ENCODE measurements at regions not wholly inside any gene's neighbourhood (a gene's known extent, or its start where the extent isn't known, plus 50 kb on each side); places are given as distances from the start of the nearest gene placed in this dataset.

GRCh38 chr4:1552451-1552850 lies 131.7 kb downstream of the FAM53A start:
- WGBS (ENCODE audit: insufficient coverage) = 90% methylated on average over 12 of the region's 17 CpGs
- TF ChIP-seq CTCF (IDR thresholded peaks at IDR 0.05) (no peak), EZH2 (IDR thresholded peaks at IDR 0.05; ENCODE audit: borderline replicate concordance, insufficient read depth, low read depth, low read length, poor library complexity, severe bottlenecking) (no peak)
- DNase-seq (no peak), ATAC-seq (ENCODE audit: low read depth) (no peak)
- Histone ChIP-seq H3K4me3 (ENCODE audit: control extremely low read depth in 1 of 5, extremely low read depth in 1 of 5, insufficient read depth in 1 of 5, low read depth in 2 of 5, low read length in 4 of 5) (no peak overlapping the region), H3K4me2 (replicated peaks; ENCODE audit: low read depth, low read length, poor library complexity, severe bottlenecking) (no peak overlapping the region), H3K4me1 (ENCODE audit: control insufficient read depth in 2 of 2, insufficient read depth in 2 of 2, low read length in 2 of 2) (peaks cover 3% of the 10 kb centered on the region in 2 donors), H3K9me3 (ENCODE audit: control extremely low read depth in 1 of 3, control insufficient read depth in 2 of 3, insufficient read depth in 1 of 3, low read length in 2 of 3) (peaks cover 0 to 5% (median 0%) of the 10 kb centered on the region in 3 donors), H3K9ac (ENCODE audit: low read length) (no peak overlapping the region), H3K36me3 (replicated peaks in 1 of 2; ENCODE audit: control extremely low read depth in 1 of 2, control insufficient read depth in 1 of 2, extremely low read depth in 1 of 2, insufficient read depth in 2 of 2, low read length in 1 of 2) (no peaks in the 10 kb centered on the region), H3K79me2 (ENCODE audit: control insufficient read depth, insufficient read depth, low read length) (no peaks in the 10 kb centered on the region), H3K27ac (ENCODE audit: low read length in 2 of 2) (no peak overlapping the region), H3K27me3 (replicated peaks in 1 of 4; ENCODE audit: control extremely low read depth in 1 of 4, control insufficient read depth in 3 of 4, insufficient read depth in 4 of 4, low read length in 3 of 4) (peaks cover 0 to 11% (median 0%) of the 10 kb centered on the region in 4 experiments), H2AFZ (ENCODE audit: insufficient read depth, low read depth, low read length, poor library complexity, severe bottlenecking) (no peak overlapping the region), H4K20me1 (ENCODE audit: control insufficient read depth, insufficient read depth, low read length, poor library complexity, severe bottlenecking) (no peaks in the 10 kb centered on the region)
- no peak overlapping the region for H3K4me3 Mint-ChIP-seq
- no peaks in the 10 kb centered on the region for H3K9me3 Mint-ChIP-seq (ENCODE audit: insufficient read depth)
- POLR2A ChIA-PET = no interaction called here
- intact Hi-C loops (cut with micrococcal nuclease) = no loop called here
- peaks cover 5% of the 10 kb centered on the region for H3K4me1 Mint-ChIP-seq
- H3K27ac Mint-ChIP-seq = no peak overlapping the region
- CTCF ChIA-PET = no interaction called here
- H3K27me3 Mint-ChIP-seq = peaks cover 24% of the 10 kb centered on the region

- CTCF ChIA-PET = no interaction called here
- DNase-seq = no peak
These were observed 132.9 kb downstream of the FAM53A start for GRCh38 chr4:1551211-1551610.

More at GRCh38 chr4:1551211-1551610, 132.9 kb downstream of the FAM53A start:
- H3K9me3 Mint-ChIP-seq (ENCODE audit: insufficient read depth) = no peaks in the 10 kb centered on the region
- no peaks in the 10 kb centered on the region for H4K20me1 ChIP-seq (ENCODE audit: control insufficient read depth, insufficient read depth, low read length, poor library complexity, severe bottlenecking)
- peaks cover 5% of the 10 kb centered on the region for H3K4me1 Mint-ChIP-seq
- no peak overlapping the region for H3K9ac ChIP-seq (ENCODE audit: low read length)
- no peak overlapping the region for H3K4me2 ChIP-seq (replicated peaks; ENCODE audit: low read depth, low read length, poor library complexity, severe bottlenecking)
- intact Hi-C loops (cut with micrococcal nuclease) = no loop called here
- no peaks in the 10 kb centered on the region for H3K79me2 ChIP-seq (ENCODE audit: control insufficient read depth, insufficient read depth, low read length)
- no peak overlapping the region for H3K27ac Mint-ChIP-seq
- H3K4me3 Mint-ChIP-seq = no peak overlapping the region
- WGBS (ENCODE audit: insufficient coverage) = 95% methylated on average over 6 of the region's 6 CpGs
- H3K9me3 ChIP-seq (ENCODE audit: control extremely low read depth in 1 of 3, control insufficient read depth in 2 of 3, insufficient read depth in 1 of 3, low read length in 2 of 3) = peaks cover 0 to 5% (median 0%) of the 10 kb centered on the region in 3 donors
- POLR2A ChIA-PET = no interaction called here
- ATAC-seq (ENCODE audit: low read depth) = no peak
- peaks cover 0 to 11% (median 0%) of the 10 kb centered on the region in 4 experiments for H3K27me3 ChIP-seq (replicated peaks in 1 of 4; ENCODE audit: control extremely low read depth in 1 of 4, control insufficient read depth in 3 of 4, insufficient read depth in 4 of 4, low read length in 3 of 4)
- H3K36me3 ChIP-seq (replicated peaks in 1 of 2; ENCODE audit: control extremely low read depth in 1 of 2, control insufficient read depth in 1 of 2, extremely low read depth in 1 of 2, insufficient read depth in 2 of 2, low read length in 1 of 2) = no peaks in the 10 kb centered on the region
- H3K27ac ChIP-seq (ENCODE audit: low read length in 2 of 2) = no peak overlapping the region
- H2AFZ ChIP-seq (ENCODE audit: insufficient read depth, low read depth, low read length, poor library complexity, severe bottlenecking) = no peak overlapping the region
- peaks cover 3% of the 10 kb centered on the region in 2 donors for H3K4me1 ChIP-seq (ENCODE audit: control insufficient read depth in 2 of 2, insufficient read depth in 2 of 2, low read length in 2 of 2)
- H3K4me3 ChIP-seq (ENCODE audit: control extremely low read depth in 1 of 5, extremely low read depth in 1 of 5, insufficient read depth in 1 of 5, low read depth in 2 of 5, low read length in 4 of 5) = no peak overlapping the region
- no peak for TF ChIP-seq CTCF (IDR thresholded peaks at IDR 0.05)
- no peak for TF ChIP-seq EZH2 (IDR thresholded peaks at IDR 0.05; ENCODE audit: borderline replicate concordance, insufficient read depth, low read depth, low read length, poor library complexity, severe bottlenecking)
- peaks cover 22% of the 10 kb centered on the region for H3K27me3 Mint-ChIP-seq
